ENCODE measurements at regions not wholly inside any gene's neighbourhood (a gene's known extent, or its start where the extent isn't known, plus 50 kb on each side); places are given as distances from the start of the nearest gene placed in this dataset.

- Histone ChIP-seq H3K27ac (ENCODE audit: low read length) (no peak overlapping the region), H3K36me3 (ENCODE audit: insufficient read depth, low read length) (no peaks in the 10 kb centered on the region), H3K9me3 (ENCODE audit: low read length) (no peaks in the 10 kb centered on the region), H4K20me1 (ENCODE audit: insufficient read depth) (no peaks in the 10 kb centered on the region), H3K9ac (ENCODE audit: low read length) (no peak overlapping the region), H3F3A (ENCODE audit: insufficient read depth, low read length, poor library complexity, severe bottlenecking) (no peaks in the 10 kb centered on the region), H2AFZ (ENCODE audit: low read depth, low read length) (no peak overlapping the region), H3K9me2 (ENCODE audit: insufficient read depth, low read length) (no peaks in the 10 kb centered on the region), H3K27me3 (ENCODE audit: insufficient read depth, low read depth, low read length) (no peaks in the 10 kb centered on the region), H3K4me2 (ENCODE audit: low read length) (no peak overlapping the region), H3K79me2 (replicated peaks; ENCODE audit: insufficient read depth, low read length) (no peaks in the 10 kb centered on the region), H3K4me3 (ENCODE audit: low read length) (no peak overlapping the region)
- TF ChIP-seq EP300 (conservative IDR thresholded peaks at IDR 0.05; ENCODE audit: poor library complexity, severe bottlenecking) (no peak), POLR2AphosphoS5 (IDR thresholded peaks at IDR 0.05) (no peak), TAF1 (IDR thresholded peaks at IDR 0.05; ENCODE audit: low read depth) (no peak), EZH2 (IDR thresholded peaks at IDR 0.05; ENCODE audit: borderline replicate concordance, insufficient read depth, low read length, poor library complexity, severe bottlenecking) (no peak), CTCF (IDR thresholded peaks at IDR 0.05; ENCODE audit: poor library complexity, severe bottlenecking) (no peak), MXI1 (conservative IDR thresholded peaks at IDR 0.05; ENCODE audit: poor library complexity, severe bottlenecking) (no peak), SMC3 (conservative IDR thresholded peaks at IDR 0.05; ENCODE audit: poor library complexity) (no peak), REST (IDR thresholded peaks at IDR 0.05; ENCODE audit: borderline replicate concordance) (no peak), RAD21 (conservative IDR thresholded peaks at IDR 0.05) (no peak)
Observed at GRCh38 chr17:54013072-54013471, 190.3 kb downstream of the KIF2B start.

- no peaks in the 10 kb centered on the region for H3K27me3 ChIP-seq (ENCODE audit: insufficient read depth, low read depth, low read length)
- no peaks in the 10 kb centered on the region for H3K36me3 ChIP-seq (ENCODE audit: insufficient read depth, low read length)
- no peak for TF ChIP-seq REST (IDR thresholded peaks at IDR 0.05; ENCODE audit: borderline replicate concordance)
- TF ChIP-seq TAF1 (IDR thresholded peaks at IDR 0.05; ENCODE audit: low read depth), result no peak
- TF ChIP-seq RAD21 (conservative IDR thresholded peaks at IDR 0.05), result no peak
- TF ChIP-seq MXI1 (conservative IDR thresholded peaks at IDR 0.05; ENCODE audit: poor library complexity, severe bottlenecking), result no peak
- TF ChIP-seq EZH2 (IDR thresholded peaks at IDR 0.05; ENCODE audit: borderline replicate concordance, insufficient read depth, low read length, poor library complexity, severe bottlenecking), result no peak
- no peak for TF ChIP-seq CTCF (IDR thresholded peaks at IDR 0.05; ENCODE audit: poor library complexity, severe bottlenecking)
- TF ChIP-seq SMC3 (conservative IDR thresholded peaks at IDR 0.05; ENCODE audit: poor library complexity), result no peak
- no peak for TF ChIP-seq EP300 (conservative IDR thresholded peaks at IDR 0.05; ENCODE audit: poor library complexity, severe bottlenecking)
- TF ChIP-seq POLR2AphosphoS5 (IDR thresholded peaks at IDR 0.05), result no peak
- H3K9me2 ChIP-seq (ENCODE audit: insufficient read depth, low read length), result no peaks in the 10 kb centered on the region
- no peak overlapping the region for H3K4me3 ChIP-seq (ENCODE audit: low read length)
- H3K9ac ChIP-seq (ENCODE audit: low read length), result no peak overlapping the region
- no peak overlapping the region for H2AFZ ChIP-seq (ENCODE audit: low read depth, low read length)
- no peaks in the 10 kb centered on the region for H3F3A ChIP-seq (ENCODE audit: insufficient read depth, low read length, poor library complexity, severe bottlenecking)
- no peak overlapping the region for H3K27ac ChIP-seq (ENCODE audit: low read length)
- H3K4me2 ChIP-seq (ENCODE audit: low read length), result no peak overlapping the region
- H3K79me2 ChIP-seq (replicated peaks; ENCODE audit: insufficient read depth, low read length), result no peaks in the 10 kb centered on the region
- H3K9me3 ChIP-seq (ENCODE audit: low read length), result no peaks in the 10 kb centered on the region
- H4K20me1 ChIP-seq (ENCODE audit: insufficient read depth), result no peaks in the 10 kb centered on the region
Observed at GRCh38 chr17:54015734-54016133, 193.0 kb downstream of the KIF2B start.
